Tibial nerve (tissue), 3 donors: ENCODE measurements at regions not wholly inside any gene's neighbourhood (a gene's known extent, or its start where the extent isn't known, plus 50 kb on each side); places are given as distances from the start of the nearest gene placed in this dataset.

Experiments used
- CTCF ChIP-seq, 5 experiments: fragments of 200-600 bp in 3 of 5; fragments of 450-650 bp in 2 of 5; sonication (generic) in 3 of 5; IDR thresholded peaks; one replicate each; pipeline ENCODE4 v1.5.1; 2016 to 2019; ENCODE audit warnings: antibody characterized with exemption in 5 of 5, mild to moderate bottlenecking in 3 of 5, moderate library complexity in 2 of 5
- POLR2A ChIP-seq, 2 donors: fragments of 450-650 bp; IDR thresholded peaks; one replicate each; pipeline ENCODE4 v1.6.1; 2017; ENCODE audit warnings: antibody characterized with exemption in 2 of 2, mild to moderate bottlenecking in 2 of 2, moderate library complexity in 2 of 2

DNA sequence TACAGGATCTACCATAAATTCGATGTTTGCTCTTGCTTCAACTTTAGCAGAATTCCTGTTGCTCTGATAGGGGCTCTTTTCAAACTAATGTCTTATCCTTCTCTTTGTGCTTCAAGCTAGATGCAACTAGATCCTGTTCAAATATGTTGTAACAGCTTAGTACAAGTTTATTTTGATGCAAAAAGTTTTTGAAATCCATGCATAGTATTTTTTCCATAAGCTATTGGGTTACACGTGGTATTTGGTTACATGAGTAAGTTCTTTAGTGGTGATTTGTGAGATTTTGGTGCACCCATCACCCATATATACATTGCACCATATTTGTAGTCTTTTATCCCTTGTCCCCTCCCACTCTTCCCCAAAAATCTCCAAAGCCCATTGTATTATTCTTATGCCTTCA, 907.7 kb downstream of the LTN1 start:
- TF ChIP-seq CTCF (IDR thresholded peaks at IDR 0.05), result no peak
- no peak for TF ChIP-seq POLR2A (IDR thresholded peaks at IDR 0.05)
